HG03521 (cell line): ENCODE measurements at regions not wholly inside any gene's neighbourhood (a gene's known extent, or its start where the extent isn't known, plus 50 kb on each side); places are given as distances from the start of the nearest gene placed in this dataset.
"Not testable (repeated sequence)": the region's sequence is repeated elsewhere in the genome, so short reads cannot be mapped to it uniquely, and the experiment has no call there.

Experiments used
- ATAC-seq: cut with Tn5 transposase; IDR thresholded peaks from one replicate; pipeline ENCODE4 v1.9.1; 2021; ENCODE audit warnings: mild to moderate bottlenecking, moderate library complexity; ENCODE audit not compliant: unreplicated experiment

DNA sequence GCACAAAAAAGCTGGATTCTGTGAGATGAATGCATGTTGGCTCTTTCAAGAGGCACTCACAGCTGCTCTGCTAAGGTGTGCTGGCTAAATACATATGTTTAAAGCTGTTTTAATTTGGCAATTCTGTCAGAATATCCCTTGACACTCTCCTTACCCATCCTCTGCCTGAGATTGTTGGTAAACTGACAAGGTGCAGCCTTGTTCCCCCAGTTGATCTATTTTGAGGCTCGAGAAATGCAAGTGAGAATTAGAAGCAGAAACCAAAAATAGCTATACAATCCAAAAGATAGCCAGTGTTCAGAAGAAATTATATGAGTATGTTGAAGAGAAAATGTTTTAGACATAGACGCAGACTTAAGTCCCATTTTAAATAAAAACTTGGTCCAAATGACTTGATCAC is 971.7 kb upstream of the GYPC start:
- no peak for ATAC-seq

DNA sequence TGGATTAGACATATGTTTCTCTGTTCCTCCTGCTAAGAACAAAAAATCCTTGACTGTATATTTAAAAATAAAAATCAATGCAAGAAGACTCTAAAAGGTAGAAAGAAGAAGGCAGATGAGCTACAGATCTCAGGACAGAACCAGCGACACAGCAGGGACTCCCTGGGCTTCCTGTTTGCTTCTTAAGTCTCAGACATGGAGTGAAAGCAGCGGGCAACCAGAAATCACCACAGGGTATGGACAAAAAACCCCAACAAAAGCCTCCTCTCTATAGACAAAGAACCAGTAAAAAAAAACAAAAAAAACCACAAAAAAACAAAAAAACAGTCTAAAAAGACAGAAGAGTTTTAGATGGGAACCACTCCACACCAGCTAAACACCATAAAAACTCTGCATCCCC is 971.0 kb upstream of the GYPC start:
- no peak for ATAC-seq

DNA sequence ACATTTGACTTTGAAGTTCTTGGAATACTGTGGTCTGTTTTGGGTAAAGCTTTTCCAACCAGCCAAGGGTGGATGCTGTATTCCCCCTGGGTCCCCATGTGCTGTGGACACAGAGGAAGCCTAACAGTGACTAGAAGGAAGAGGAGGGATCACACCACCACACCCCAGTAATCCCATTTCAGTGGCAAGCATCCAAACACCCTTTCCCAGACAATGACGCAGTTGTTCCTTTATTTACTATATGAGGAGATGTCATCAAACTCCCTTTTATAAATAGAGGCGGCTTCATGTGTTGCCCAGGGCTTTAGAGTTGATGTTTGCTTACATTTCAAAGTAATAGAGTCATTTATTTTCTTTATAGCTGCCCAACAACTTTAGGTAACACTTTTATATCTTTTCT is 959.4 kb upstream of the GYPC start:
- ATAC-seq: no peak

- no peak for ATAC-seq
Observed at GRCh38 chr2:125698280-125698679, 957.7 kb upstream of the GYPC start.

GRCh38 chr2:125701070-125701469 is 954.9 kb upstream of the GYPC start:
- no peak for ATAC-seq

DNA sequence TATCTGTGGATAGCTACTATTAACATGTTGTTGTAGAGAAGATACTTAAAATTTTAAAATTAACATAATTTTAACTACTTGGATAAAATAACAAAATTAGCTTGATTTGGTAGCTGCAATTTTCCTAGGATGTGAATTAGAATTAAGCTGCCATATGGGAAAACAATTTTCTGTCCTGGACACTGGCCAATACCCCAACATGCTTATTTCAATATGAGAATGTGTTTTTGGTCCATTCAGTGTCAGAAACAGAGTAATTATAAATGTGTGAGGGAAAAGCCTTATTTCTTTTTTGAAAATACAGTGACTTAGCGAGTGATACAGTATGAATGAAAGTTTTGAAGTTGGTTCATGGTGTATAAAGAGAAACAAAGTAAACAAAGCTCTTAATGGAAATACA is 948.3 kb upstream of the GYPC start:
- no peak for ATAC-seq

- ATAC-seq: no peak
Observed at GRCh38 chr2:125710561-125710960, 945.4 kb upstream of the GYPC start.

DNA sequence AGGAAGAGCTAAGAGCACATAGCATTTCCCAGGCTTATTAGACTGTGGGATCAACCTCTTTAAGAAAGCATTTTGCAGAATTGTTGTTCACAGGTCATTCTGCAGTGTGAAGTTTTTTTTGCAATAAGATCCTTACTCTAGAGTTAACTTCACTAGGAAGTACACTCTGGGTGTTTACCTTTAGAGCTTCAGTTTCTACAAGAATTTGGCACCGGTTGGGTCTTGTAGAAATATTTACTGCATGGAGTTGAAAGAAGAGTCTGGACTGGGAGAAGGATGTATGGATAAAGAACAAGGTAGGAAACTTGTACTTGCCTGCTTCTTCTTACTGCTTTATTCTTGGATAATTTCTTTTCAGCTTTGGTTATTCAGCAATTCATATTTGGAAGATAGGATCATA is 944.9 kb upstream of the GYPC start:
- no peak for ATAC-seq

DNA sequence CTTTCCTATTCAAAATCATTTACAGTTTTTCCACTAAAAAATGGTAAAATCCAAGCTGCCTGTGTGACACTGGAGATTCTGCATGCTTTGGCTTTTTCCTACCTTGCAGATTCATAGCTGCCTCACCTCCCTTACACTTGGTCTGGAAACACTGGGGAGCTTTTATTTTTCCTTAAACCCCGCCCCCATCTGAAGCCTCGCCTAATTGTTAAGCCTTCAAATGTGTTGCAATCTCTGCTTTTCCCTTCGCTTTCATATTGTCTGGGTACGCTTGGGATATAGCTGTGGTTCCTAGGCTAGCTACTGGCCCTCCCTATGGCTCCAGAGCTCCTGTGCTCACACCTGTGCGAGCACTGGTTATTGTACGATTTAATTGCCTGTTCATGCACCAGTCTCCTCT is 942.4 kb upstream of the GYPC start:
- ATAC-seq: no peak

- no peak for ATAC-seq
Observed at GRCh38 chr2:125721072-125721721, 934.8 kb upstream of the GYPC start.

GRCh38 chr2:125730921-125731320 is 925.0 kb upstream of the GYPC start:
- ATAC-seq: no peak

GRCh38 chr2:125736306-125736705 is 919.7 kb upstream of the GYPC start:
- ATAC-seq: no peak

- no peak for ATAC-seq
Observed at GRCh38 chr2:125745514-125745913, 910.4 kb upstream of the GYPC start.

DNA sequence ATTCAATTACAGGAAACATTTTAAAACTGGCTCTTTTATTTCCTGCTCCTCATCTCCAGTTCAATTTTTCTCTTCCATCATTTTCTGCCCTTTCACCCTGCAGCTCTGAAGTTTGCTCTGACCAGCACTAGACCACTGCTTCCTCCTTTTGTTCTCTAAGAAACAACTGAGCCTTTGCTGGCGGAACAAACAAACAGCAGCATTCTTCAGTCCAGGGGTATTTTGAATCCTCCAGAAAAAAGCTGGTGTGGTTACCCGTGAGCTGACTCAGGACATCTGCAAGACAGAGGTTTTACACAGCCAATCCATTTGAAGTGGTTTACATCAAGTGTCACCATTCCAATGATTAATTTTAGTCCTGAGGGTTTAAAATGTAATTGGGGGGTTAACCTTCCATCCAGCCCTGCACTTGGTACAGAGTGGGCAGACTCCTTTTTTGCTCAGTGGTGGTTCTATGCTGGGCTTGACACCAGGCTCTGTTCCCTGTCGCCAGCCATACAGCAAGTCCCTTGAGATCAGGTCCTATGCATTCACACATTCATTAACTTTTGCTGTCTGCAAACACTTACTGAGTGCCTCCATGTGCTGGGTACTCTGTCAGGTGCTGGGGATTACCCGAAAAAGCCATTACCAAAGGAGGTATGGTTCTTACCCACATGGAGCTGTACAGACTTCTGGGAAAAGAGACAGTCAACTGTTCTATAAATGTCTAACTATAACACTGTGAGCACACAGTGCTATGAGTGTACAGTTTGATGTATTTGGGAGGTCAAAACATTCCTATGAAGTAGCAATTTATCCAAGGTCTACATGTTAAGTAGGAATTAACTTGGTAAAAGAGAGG is 909.4 kb upstream of the GYPC start:
- ATAC-seq: no peak

- ATAC-seq: no peak
Observed at GRCh38 chr2:125747165-125747425, 908.9 kb upstream of the GYPC start.

DNA sequence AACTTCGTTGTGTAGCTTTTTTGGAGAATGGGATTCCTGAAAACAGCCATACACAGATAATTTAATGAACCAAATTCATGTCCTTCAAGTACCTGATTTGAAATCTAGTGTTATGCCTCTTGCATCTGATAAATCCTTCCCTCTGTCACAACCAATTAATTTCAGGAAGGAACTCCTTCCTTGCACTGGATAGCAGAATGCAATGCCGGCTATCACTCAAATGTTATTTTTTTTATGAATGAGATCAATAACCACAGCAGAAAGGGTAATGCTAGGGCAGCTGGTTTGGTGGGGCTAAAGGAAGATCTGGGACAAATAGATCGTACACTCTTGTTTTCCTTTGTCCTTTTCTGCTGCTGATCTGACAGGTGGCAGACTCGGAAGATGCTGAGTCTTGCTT is 899.5 kb upstream of the GYPC start:
- ATAC-seq: no peak

- no peak for ATAC-seq
Observed at GRCh38 chr2:125796784-125797183, 859.2 kb upstream of the GYPC start.

DNA sequence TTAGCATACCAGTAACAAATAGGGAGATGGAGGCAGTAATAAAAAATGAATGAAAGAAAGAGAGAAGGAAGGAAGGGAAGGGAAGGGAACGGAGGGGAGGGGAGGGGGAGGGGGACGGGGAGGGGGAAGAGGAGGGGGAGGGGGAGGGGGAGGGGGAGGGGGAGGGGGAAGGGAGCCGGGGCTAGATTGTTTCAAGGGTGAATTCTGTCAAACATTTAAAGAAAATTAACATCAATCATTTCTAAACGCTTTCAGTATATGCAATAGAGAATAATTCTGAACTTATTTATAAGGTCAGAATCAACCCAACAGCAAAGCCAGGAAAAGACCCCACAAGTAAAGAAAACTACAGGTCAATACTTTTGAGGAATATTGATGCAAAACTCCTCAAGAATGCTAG is 858.8 kb upstream of the GYPC start:
- ATAC-seq: no peak

GRCh38 chr2:125822746-125823145 is 833.2 kb upstream of the GYPC start:
- ATAC-seq: no peak

DNA sequence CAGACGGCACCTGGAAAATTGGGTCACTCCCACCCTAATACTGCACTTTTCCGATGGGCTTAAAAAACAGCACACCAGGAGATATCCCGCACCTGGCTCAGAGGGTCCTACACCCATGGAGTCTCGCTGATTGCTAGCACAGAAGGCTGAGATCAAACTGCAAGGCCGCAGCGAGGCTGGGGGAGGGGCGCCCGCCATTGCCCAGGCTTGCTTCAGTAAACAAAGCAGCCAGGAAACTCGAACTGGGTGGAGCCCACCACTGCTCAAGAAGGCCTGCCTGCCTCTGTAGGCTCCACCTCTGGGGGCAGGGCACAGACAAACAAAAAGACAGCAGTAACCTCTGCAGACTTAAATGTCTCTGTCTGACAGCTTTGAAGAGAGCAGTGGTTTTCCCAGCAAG is 830.2 kb upstream of the GYPC start:
- ATAC-seq: not testable (repeated sequence)

DNA sequence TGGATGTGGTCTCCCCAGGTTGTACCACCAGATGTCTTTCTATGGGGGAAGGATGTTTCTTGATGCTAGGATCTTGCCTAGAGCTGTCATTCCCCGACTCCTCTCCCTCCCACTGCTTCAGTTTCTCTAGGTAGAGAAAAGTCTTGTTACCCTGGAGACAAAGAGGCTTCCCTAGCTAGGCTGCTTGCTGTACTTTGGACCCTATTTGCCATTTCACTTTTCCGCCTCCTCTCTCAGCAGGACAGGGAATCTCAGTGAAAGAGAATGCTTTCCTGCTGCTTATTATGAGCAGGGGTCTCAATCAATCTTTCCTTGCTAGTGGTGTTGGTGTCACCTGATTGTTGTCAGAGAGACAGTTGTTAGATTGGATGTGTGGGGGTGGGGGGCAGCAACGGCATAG is 818.8 kb upstream of the GYPC start:
- no peak for ATAC-seq

DNA sequence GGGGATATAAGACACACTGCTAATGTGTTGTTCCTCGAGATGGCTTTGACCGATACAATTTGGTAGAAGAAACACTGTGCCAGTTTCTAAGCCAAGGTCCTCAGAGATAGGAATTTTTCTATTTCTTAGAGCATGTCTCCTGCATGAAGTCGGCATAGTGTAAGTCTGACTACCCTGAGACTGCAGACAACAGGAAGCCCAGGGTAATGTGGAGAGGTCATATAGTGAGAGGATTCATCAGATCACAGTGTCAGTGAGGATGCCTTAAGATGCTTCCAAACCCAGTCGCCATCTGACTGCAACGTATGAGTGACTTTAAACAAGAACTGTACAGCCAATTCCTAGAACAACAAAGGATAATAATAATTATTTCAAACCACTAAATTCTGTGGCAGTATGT is 818.3 kb upstream of the GYPC start:
- no peak for ATAC-seq

DNA sequence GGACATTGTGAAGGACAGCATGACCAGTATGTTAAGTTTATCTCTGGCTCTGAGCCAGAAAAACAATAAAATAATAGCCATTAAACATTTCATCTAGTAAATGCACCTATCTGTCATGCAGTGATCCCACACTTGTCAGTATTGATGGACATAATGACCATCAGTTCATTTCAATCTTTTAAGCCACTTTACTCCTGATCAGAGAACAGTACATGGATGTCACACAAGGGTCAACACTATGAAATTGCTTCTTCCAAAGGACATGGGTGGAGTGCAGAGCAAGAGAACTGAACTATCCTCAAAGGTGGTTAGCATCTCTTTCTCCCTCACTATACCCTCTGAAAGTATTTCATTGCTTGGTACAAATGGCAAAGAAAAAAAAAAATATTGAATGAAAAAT is 816.0 kb upstream of the GYPC start:
- no peak for ATAC-seq
